Hepatic stellate cell (primary cell): ENCODE measurements at regions not wholly inside any gene's neighbourhood (a gene's known extent, or its start where the extent isn't known, plus 50 kb on each side); places are given as distances from the start of the nearest gene placed in this dataset.

Experiments
- DNase-seq: peaks from one replicate; pipeline ENCODE4 v3.0.0; 2011; ENCODE audit warnings: low spot score

DNA sequence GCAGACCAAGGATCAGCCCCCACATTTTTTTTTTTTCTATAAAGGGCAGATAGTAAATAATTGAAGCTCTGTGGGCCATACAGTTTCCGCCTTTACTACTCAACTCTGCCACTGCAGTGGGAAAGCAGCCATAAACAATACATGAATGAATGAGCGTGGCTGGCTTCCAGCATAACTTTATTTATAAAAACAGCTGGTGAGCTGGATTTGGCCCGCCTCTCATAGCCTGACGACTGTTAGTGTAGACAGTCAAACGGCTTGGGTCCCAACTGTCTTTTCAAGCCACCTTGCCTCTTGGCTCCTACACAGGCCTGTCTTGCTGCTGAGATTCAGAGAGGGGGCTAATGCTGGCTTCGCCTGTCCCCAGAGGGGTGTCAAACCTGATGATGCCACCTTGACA is 169.8 kb upstream of the GPR26 start:
- DNase-seq: no peak

DNA sequence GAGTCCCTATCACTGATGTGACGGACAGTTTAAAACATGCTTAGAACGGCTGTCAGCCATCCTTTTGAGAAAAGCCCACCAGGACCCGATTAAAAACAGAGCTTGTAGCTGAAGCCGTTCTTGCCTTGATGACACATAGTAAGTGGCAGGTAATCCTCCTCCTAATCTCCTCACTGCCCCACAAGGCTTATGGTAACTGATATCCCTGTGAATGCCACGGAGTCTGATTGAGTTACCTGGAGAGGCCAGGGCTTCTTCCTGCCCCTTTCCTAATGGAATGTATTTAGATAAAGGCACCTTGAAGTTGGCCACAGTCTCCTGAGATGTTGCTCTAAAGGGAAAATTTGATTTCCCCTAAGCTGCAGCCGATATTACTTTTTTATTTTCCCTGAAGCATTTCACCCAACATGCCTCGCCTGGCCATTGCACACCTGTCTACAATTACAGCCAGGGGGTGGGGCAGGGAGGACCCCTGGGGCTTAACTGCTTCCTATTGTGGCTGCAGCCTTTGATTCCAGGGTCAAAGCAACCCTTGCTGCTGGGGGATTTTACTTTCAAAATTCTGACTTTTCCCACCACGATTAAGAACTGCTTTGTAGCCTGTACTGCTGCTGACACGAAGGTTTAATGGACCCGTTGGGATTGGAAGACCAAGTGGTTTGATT is 169.0 kb upstream of the GPR26 start:
- no peak for DNase-seq

GRCh38 chr10:123500110-123500509 is 166.0 kb upstream of the GPR26 start:
- DNase-seq: no peak

GRCh38 chr10:123501148-123501547 is 165.0 kb upstream of the GPR26 start:
- DNase-seq: no peak

GRCh38 chr10:123502983-123503382 is 163.2 kb upstream of the GPR26 start:
- DNase-seq: no peak

DNA sequence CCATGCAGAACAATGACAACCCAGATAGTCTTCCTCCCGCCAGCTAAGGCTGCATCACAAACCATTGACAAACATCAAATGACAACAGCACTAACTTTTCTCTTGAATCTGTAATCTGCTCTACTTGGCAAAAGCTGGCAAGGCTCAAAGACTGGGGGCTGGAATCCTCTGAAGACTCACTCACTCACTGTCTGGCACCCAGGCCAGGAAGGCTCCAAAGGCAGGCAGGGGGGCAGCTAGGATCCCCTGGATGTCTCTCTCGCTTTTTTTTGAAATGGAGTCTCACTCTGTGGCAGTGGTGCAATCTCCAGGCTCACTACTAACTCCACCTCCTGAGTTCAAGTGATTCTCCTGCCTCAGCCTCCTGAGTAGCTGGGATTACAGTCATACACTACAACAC is 159.7 kb upstream of the GPR26 start:
- DNase-seq: no peak

DNA sequence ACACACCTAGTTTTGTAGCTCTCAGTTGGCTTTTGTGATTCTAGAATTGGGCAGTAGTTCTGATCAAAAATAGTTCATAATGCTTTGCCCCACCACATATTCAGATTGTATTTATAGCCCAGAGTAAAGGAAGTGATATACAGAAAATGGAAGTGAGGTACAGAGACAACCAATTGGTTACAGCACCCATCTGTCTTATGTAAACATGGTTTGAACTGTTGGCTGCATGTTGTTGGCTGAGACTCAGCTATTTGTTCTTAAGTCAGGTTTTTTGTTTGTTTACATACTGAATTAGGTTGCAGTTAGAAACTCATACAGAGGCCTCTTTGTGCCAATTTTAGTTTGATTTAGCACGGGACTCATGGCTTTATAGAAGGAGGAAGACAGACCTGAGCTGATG is 158.9 kb upstream of the GPR26 start:
- DNase-seq: no peak

DNA sequence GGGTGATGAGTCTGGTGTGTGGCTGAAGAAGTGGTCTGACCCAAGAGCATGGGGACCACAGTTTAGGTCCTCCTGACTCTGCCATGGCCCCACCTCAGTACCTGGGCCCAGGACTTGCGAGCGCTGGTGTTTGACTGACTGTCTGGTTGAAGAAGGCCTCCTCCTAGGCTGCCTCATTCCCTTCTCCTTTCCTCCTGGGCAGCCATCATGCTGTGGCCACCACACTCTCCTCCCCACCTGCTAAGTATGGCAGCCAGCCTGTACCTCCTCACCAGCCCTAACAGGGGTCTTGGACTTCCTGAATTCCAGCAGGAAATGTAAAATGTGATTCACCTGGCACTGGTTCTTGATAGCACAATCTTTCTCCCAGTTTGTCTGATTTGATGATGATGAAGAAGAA is 156.8 kb upstream of the GPR26 start:
- no peak for DNase-seq

GRCh38 chr10:123512901-123513775 is 153.0 kb upstream of the GPR26 start:
- DNase-seq: no peak

- DNase-seq: no peak
These were observed 152.3 kb upstream of the GPR26 start for GRCh38 chr10:123513870-123514269.

DNA sequence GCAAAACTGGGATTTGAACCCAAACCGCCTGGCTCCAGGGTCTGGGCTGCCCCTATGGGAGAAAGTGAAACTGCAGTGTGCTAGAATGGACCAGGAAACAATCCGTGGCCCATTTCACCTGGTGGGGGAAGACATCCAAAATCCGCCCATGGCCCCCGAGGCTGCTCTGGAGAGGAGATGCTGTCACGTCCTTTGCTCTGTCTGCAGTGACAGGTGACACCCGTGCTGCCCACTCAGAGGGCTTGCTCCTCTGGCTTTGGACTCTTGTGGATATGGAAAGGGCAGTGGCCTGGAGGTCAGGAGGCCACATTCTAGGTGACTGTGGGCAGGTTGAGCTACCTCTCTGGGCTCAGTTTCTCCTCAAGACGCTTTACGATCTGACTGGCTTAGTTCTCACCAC is 151.2 kb upstream of the GPR26 start:
- no peak for DNase-seq

GRCh38 chr10:123515661-123516060 is 150.5 kb upstream of the GPR26 start:
- no peak for DNase-seq

DNA sequence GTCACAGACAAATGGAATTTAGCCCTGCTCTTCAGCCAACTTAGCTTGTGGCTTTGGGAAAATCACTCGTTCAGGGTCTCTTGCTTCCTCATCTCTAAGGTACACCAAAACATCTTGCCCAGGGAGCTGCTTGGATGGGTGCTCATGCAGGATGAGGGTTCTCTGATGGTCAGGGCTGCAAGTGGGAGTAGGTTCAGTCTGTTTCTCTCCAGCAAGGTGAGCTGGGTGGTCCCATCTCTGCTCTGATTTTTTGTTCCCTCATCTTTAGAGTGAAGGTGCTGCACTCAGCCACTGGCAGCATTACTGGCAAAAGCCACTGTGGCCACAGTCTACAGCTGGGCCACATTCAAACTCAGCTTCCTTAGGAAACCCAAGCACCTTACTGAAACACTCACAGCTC is 149.9 kb upstream of the GPR26 start:
- DNase-seq: no peak

DNA sequence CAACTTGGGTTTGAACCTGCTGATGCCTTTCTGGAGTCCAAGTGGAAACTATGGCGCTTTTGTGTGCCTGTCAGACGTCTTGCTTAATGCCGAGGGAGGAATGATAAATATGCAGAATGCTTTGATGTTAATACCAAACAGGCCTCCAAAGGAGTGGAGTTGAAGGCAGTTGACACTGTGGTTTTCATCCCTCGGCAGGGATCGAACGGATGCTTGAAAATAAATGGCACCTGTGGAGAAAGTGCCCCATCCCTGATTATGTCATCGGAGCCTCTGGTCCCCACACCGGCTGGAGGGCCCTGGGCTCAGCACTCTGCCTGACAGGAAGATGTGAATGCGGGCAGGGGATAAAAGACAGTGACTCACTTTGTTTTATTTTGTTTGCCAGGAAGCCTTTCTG is 148.7 kb upstream of the GPR26 start:
- no peak for DNase-seq

GRCh38 chr10:123517901-123518300 is 148.3 kb upstream of the GPR26 start:
- no peak for DNase-seq

DNA sequence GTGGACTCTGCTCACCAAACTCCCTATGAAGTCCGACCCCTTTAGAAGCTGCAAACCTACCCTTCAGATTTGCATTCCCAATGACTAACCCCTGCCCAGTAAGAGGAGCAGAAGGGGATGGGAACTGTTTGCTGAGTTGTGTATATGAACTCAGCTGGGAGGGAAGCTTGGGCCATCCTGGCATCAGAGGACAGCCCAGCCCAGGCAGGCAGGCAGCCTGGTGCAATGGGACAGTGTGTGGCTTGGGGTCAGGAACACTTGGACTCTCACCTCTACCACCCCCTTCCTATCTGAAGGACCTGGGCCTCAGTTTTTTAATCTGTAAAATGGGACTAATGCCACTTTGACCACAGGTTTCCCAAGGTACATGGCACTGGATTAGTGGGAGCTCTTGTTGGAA is 147.4 kb upstream of the GPR26 start:
- no peak for DNase-seq

DNA sequence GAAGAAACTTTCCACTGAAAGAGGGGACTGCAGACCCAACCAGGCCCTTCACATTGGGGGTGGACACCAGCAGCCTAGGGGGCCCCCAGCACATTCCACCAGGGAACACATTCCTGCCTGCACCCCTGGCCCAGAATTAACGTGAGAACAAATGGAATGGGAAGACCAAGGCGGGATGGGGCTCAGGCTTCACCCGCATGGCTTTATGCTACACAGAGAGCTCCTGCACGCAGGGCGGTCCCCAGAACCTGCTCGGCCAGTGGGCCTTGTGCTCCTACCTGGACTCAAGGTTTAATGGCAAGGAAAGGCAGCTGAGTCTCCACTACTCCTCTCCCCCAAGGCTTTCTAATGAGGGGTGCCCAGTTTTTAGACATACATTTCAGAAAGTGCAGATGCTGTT is 146.3 kb upstream of the GPR26 start:
- no peak for DNase-seq

DNA sequence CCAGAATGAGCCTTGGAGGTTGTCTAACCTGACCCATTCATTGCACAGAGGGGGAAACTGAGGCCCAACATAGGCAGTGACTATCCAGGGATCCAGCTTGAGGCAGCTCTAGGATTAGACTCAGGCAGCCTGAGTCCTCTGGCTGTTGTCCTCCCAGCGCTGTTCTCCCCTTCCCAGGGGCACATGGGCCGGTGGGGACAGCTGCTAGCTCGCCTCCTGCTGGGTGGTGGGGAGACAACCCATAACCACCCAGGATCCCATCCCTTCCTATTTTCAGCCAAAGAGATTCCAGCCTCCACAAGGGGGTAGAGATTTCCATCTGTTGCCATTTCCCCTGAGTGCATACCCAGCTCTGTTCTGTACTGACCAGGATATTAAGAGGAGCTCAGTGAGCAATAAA is 145.1 kb upstream of the GPR26 start:
- DNase-seq: no peak

GRCh38 chr10:123521556-123521955 is 144.6 kb upstream of the GPR26 start:
- no peak for DNase-seq

DNA sequence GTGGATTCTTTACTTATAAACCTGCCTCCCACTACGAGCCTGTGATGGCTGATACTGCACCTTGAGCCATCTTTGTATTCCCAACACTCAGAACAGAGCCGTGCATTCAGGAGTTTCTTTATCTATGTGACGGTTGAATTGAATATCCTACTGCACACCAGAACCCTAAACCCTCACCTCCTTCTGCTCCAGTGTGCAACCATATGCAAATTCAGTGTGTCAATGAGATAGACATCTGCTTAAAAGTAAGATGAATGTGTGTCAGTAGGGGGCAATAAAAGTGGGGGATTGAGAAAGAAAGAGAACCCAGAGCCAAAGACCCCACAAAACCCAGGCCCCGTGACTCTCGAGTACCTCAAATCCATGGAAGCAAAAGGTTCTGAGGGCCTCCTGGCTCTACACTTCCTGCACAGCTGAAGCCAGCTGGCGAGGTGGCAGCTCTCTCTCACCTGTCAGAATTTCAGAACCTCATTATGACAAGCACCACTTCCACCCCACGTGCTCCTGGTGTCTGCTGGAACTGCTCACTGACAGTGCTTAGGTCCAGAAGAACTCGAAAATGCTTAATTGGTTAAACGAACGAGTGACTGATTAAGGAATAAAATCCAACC is 143.3 kb upstream of the GPR26 start:
- no peak for DNase-seq

DNA sequence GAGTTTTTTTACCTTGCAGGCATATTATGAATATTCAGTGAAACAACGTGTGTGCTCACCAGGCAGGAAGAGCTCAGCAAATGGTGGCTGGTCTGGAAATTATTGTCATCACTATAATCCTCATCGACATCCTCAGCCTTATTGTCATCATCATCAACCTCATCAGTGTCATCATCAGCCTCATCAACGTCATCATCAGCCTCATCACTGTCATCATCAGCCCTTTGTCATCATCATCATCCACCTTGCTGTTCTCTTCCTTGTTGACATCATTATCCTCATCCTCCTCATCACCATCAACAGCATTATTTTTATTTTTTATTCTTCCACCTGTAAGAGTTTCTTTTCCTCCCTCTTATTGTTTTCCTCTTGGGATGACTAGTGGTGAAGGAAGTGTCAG is 142.3 kb upstream of the GPR26 start:
- DNase-seq: no peak

DNA sequence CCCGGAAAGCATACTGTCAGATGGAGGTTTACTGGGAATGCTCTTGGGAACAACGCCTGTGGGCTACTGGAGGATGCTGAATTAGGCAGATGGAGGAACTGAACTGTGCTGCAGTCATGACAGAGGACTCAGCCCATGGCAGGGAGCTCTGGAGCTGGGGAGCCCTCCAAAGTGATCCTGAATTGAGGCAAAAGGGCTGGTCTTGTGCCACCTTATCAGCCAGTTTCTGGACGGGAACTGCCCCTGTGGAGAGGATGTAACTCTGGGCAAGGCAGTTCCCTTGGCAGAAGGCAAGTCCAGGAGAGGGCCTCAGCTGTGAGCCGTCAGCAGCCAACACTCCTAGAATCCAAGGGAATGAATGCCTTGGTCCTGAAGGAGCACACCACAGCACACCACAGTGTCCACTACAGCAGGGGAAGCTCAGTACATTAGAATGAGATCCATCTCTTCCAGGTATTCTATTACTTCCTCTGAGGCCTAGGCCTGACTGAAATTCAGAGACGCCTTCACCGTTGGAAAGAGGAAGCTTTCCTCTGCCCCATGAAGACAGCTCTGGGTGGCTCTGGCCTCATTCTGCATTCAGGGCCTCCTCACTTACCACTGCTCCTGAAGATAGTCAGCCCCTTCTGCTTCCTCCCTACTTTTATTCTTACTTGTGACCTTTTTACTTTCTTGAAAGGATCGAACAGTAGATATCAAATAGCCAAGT is 139.6 kb upstream of the GPR26 start:
- DNase-seq: no peak

DNA sequence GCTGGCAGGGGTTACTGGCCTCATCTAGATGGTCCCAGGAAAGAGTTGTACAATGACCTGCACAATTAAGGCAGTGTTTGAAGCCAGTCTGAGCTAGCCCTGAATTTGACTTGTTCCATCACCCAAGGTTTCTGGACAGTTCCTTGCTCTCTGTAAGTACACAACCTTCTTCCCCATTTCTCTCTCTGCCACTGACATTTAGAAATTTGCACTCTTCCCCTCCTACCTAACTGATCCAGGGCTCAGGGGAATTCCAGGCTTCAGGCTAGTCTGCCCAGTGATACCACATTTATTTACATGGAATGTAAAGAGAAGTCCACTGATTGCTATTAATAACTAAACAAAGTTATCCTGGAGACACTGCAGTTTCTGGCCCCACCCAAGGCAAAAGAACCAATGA is 139.0 kb upstream of the GPR26 start:
- no peak for DNase-seq
